Ammon's horn (tissue), 1 donor: ENCODE measurements at regions not wholly inside any gene's neighbourhood (a gene's known extent, or its start where the extent isn't known, plus 50 kb on each side); places are given as distances from the start of the nearest gene placed in this dataset.

Experiments
- DNase-seq: peaks from one replicate; pipeline ENCODE4 v3.0.0-alpha.2; 2016; ENCODE audit warnings: low spot score

DNA sequence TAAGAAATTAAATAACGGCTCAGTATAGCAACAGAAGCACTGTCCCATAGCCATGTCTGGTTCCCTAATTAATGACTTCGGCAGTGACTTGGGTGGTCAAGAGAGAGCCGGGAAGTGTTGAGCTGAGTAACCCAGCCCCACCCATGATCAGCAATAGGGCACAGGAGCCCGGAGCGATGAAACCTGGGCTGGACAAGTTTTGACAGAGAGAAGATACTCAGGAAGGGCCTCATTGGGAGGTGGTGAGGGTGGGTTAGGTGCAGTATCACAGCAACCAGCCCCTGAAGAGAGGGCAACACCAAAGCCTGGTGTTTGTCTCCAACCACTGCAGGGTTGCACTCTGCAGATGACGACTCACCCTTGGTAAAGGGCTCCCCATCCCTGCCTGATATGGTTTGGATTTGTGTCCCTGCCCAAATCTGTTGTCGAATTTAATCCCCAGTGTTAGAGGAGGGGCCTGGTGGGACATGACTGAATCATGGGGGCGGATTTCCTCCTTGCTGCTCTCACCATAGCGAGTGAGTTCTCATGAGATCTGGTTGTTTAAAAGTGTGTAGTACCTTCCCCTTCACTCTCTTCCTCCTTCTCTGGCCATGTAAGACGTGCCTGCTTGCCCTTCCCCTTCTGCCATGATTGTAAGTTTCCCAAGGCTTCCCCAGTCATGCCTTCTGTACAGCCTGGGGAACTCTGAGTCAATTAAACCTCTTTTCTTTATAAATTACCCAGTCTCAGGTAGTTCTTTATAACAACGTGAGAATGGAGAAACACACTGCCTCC, 124.9 kb upstream of the MED13L start:
- DNase-seq: no peak

DNA sequence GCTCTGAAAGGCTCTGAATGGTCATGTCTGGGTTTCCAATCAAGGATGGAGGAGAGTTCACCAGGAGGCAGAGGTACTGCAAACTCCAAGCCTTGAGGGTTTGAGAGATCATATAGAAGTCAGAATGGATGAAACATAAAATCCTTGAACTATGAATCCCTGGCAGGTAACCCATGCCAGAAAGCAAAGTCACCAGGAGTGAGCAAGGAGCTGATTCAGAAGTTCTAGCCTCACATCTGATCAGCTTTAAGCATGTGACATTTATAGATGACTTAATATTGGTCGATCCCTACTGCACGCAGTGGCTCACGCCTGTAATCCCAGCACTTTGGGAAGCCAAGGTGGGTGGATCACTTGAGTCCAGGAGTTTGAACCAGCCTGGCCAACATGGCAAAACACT, 126.1 kb upstream of the MED13L start:
- DNase-seq: no peak

DNA sequence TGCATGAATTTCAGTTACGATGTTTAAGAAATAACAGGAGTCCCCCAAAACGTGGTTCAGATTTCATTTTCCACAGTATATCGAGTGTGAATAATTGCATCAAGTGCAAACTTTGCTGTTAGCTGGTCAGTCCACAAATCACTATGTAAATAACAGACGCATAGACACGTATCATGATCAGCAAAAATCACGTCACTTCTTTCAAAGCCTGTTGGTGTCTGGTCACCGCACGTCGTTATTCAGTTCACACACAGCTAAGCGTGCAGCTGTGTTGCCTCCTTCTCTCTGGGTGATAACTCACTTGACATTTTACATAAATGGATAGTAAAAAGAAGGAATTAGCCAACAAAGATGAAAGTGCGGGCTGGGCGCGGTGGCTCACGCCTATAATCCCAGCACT, 126.8 kb upstream of the MED13L start:
- no peak for DNase-seq

DNA sequence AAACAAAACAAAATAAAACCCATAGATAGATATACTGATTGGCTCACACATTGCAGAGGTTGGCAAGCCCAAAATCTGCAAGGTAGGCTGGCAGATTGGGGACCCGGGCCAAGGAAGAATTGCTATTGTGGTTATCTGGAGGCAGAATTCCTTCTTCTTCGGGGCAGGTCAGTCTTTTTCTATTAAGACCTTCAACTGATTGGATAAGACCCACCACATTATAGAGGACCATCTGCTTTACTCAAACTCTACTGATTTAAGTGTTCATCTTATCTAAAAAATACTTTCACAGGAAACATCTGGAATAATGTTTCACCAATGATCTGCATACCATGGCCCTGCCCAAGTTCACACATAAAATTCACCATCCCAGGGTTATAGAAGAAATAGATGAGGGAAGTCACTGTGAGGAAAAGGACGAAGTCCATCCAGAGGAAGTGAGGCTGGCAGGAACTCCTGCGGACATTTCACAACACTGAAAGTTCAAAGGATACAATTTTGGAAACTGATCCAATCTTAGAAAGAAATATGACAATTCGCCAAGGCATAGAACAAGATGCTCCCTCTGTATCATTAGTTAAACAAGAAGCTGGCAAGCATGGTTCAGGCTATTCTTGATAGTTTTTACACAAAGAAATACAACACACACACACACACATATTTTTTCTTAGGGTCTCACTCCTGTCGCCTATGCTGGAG, 127.6 kb upstream of the MED13L start:
- DNase-seq: no peak

DNA sequence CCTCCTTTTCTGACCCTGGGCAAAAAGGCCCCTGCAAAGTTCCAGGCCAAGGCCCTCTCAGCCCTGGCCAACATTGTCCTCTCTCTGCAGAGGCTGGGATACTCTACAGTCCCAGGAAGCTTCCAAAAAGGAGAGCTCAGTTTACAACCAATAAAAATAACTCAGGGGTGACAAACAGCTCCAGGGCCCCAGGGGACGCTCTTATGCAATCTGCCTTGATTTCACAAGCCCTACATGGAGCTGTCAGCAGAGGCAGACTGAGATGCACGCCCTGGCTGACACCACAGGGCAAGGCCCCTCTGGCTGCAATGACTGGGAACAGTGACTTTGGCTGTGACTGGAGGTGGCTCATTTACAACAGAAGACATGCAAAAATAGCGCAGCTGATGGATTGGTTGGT, 129.0 kb upstream of the MED13L start:
- DNase-seq: peak; percentile 66

DNA sequence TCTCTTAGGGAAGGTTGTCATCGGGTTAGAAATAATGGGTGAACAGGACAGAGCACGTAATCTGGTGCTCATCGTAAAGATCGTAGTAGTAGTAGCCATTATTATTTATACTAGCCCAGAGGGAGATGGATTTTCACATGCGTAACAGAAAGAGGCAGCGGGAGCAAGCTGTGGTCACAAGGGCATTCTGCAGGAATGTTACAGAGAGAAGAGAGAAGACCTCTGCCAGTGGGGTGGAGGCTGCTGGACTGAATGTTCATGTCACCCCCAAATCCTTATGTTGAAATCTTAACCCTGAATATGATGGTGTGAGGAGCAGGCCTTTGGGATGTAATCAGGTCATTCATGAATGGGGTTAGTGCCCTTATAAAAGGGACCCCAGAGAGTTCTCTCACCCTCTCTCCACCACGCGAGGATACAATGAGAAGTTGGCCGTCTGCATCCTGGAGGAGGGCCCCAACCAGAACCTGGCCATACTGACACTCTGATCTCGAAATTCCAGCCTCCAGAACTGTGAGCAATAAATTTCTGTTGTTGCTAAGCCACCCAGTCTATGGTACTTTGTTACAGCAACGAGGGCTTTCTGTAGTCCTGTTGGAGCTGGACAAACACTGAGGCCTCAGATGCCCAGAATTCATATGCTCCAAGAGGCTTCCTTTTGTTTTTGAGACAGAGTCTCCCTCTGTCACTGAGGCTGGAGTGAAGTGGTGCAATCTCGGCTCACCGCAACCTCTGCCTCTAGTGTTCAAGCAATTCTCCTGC, 131.2 kb upstream of the MED13L start:
- no peak for DNase-seq

DNA sequence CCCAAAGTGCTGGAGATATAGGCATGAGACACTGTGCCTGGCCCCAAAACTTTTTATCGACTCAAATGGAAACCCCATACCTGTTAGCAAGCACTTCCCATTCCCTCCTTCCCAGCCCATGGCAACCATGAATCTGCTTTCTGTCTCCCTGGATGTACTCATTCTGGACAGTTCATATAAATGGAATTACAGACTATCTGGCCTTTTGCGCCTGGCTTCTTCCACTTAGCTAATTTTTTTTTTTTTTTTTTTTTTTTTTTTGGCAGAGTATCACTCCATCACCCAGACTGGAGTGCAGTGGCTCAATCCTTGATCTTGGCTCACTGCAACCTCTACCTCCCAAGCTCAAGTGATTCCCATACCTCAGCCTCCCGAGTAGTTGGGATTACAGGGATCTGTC, 134.5 kb upstream of the MED13L start:
- no peak for DNase-seq

DNA sequence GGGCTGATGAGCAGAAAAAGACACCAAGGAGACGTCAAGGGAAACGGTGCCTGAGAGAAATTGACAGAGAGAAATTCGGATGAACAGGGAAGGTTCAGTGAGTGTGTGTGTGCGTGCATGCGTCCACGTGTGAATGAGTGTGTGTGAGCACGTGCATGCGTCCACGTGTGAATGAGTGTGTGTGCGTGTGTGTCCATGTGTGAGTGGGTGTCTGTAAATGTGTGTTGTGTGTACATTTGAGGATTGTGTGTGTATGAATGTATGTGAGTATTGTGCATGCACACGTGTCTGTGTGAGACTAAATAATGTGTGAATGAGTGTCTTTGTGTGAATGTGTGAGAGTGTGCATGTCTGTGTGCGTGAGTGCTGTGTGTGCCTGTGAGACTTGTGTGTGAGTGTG, 137.4 kb upstream of the MED13L start:
- DNase-seq: no peak

DNA sequence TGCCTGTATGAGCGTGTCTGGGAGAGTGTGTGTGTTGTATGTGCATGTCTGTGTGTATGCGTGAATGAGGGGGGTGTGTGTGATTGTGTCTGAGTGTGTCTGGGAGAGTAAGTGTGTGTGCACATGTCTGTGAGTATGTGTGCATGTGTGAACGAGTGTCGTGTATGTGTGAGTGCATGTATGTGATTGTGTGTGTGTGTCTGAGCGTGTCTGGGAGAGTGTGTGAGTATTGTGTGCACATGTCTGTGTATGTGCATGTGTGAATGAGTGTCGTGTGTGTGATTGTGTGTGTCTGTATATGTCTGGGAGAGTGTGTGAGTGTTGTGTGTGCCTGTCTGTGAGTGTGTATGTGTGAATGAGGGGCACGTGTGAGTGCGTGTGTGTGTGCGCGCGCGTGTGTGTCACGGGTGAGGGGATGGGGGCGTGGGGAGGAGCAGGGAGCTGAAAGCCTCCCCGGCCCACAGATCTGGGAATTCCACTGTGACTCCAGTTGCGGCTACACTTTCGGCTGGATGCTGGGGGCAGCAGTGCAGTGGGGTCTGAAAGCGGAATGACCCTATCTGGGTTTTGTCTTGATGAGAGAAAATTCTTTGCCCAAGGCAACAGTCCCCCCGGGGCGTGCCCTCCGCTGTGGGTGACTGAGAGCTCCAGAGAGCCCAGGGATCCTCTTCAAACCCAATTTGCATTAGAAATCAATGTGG, 138.1 kb upstream of the MED13L start:
- DNase-seq: no peak

DNA sequence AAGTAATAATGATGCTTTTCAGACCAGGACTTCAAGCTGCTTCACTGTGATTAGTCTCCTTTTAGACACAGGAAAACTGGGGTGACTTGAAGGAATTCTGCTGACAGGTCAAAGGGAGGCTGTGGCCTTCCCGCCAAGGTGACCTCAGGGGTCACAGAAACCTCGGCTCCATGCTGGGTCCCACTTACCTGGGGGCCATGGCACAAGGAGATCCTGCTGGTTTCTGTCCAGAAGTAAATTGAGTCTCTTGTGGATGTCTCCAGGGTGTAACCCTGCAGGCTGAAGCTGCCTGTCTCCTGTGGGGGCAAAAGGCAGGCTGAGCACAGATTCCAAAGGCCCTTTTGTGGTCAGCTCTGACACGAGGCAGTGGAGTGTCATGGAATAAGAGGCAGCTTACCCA, 138.7 kb upstream of the MED13L start:
- DNase-seq: no peak

DNA sequence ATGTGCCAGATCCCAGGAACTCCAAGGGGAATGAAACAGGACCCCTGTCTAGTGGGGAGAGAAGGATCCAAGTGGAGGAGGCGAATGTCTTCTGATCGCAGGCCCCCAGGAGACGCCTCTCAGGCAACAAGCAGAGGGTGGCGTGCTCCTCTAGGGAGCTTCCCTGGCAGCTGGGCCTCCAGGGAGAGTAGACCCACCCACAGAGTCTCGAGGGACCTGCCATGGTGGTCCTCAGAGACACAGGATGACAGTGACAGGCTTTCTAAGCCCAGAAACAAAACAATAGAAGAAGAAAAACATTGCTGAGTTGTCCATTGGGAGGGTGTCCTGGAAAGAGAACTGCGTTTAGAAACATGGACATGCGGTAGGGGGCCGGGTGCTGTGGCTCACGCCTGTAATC, 140.6 kb upstream of the MAP1LC3B2 start:
- DNase-seq: no peak

DNA sequence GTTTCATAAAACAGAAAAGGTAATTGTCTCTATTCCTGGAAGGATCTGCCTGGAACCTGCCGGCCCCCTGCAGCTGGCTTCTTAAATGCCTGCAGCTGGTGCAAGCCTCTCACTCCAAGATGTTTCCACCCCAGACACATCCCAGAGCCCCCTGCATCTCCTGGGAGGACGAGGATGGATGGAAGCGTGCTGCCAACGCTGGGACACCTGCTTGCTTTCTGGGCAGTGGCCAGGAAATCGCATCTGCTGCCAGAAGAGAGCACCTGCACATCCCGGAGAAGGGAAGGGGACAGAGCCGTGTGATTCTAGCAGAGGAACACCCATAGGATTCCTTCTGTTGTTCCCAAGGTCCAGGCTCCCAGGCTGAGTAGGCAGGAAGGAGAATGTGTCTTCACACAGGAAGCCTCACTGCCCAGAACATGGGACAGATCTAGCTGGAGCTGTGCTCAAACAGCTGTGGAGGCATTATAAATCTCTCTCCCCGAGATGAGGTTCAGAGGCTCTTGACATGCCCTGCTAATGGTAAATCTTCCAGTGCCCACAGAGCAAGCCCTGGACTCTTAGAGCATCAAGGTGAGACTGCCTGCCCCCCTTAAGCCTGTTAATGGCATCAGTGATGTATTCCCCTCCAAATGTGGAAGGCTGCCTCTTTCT, 138.8 kb upstream of the MAP1LC3B2 start:
- DNase-seq: no peak

DNA sequence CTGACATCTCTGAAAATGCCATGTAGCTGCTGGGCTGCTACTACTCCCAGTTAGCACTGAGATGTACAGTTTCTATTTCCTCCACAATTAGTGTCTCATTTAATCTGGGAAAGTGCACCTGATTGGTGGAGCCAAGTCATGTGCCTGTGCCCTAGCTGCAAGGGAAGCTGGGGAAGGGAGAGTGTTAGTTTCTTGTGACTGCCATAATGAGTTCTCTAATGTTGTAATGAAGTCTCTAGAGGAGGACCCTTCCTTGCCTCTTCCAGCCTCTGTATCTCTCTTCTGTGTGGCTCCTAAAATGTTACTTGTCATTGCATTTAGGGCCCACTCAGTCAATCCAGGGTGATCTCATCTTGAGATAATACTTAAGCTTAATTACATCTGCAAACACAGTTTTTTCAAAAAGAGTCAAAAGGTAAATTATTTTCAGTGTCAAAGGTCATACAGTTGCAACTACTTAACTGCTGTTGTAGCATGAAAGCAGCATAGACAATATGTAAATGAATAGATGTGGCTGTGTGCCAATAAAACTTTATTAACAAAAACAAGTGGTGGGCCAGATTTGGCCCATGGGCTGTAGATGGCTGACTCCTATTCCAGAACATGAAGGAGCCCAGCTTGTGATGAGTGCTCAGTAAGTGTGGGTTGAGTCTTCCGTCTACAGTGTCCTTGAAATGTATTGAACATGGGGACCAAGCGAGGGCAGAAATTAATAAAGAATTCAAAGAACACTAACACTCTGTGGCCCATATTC, 137.2 kb upstream of the MAP1LC3B2 start:
- no peak for DNase-seq

DNA sequence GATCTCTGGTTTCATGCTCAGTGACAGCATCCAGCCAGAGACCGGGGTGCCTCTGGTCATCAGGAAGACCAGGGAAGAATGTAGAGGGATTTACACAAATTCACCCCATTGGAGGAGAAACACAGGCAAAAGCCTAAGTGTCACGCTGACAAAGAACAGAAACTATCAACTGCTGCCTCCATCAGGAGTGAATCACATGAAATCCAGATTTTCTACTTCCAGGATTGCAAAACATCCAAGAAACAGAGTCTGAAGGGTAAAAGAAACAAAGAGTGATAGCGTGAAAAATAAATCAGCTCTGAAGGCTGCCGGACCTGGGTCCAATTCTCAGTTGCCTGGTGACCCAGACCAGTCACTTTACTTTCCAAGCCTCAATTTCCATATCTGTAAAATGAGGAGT, 136.1 kb upstream of the MAP1LC3B2 start:
- no peak for DNase-seq

DNA sequence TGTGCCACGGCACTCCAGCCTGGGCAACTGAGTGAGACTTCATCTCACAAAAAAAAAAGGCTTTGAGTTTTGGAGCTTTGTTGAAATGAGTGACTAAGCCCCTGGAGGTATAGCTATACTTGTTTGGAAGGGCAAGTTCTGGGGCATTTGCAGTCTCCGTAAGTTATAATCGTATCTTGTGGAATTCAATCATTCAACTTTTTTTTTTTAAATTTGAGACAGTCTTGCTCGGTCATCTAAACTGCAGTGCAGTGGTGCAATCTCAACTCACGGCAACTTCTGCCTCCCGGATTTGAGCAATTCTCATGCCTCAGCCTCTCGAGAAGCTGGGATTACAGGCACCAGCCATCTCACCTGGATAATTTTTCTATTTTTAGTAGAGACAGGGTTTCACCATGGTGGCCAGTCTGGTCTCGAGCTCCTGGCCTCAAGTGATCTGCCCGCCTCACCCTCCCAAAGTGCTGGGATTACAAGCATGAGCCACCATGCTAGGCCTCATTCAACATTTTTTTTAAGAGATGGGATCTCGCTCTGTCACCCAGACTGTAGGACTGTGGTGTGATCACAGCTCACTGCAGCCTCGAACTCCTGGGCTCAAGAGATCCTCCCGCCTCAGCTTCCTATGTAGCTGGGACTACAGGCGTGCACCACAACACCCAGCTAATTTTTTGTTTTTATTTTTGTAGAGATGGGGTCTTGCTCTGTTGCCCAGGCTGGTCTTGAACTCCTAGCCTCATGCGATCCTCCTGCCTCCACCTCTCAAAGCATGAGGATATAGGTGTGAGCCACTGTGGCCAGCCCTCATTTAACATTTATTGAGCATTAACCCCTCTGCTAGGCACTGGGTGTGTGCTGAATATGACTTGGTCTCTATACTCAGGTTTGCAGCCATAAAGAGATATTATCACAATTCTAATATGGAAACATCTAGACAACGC, 133.7 kb upstream of the MAP1LC3B2 start:
- DNase-seq: no peak

DNA sequence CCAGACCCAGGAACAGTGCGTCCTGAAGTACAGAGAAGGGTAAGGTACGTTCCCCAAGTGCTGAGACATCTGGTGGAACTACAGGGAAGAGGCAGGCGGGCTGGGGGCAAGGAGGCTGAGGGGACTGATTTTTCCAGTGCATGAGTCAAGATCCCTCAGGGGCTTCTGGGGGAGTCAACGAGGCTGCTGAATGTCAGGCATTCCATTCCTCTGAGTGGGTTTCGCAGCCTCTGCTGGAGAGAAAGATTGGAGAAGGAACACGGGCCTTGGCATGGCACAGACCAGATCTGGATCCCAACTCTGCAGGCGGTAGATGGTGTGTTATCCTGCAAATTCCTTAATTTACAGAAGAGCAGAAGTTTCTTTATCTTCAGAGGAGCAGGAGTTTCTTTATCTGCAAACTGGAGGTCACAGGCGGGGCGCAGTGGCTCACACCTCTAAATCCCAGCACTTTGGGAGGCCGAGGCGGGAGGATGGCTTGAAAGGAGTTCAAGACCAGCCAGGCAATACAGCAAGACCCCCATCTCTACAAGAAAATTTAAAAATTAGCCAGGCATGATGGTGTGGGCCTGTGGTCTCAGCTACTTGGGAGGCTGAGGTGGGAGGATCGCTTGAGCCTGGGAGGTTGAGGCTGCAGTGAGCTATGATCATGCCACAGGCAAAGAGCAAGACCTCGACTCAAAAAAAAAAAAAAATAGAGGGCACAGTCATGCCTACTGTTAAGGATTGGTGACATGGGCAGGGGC, 132.6 kb upstream of the MAP1LC3B2 start:
- DNase-seq: no peak

DNA sequence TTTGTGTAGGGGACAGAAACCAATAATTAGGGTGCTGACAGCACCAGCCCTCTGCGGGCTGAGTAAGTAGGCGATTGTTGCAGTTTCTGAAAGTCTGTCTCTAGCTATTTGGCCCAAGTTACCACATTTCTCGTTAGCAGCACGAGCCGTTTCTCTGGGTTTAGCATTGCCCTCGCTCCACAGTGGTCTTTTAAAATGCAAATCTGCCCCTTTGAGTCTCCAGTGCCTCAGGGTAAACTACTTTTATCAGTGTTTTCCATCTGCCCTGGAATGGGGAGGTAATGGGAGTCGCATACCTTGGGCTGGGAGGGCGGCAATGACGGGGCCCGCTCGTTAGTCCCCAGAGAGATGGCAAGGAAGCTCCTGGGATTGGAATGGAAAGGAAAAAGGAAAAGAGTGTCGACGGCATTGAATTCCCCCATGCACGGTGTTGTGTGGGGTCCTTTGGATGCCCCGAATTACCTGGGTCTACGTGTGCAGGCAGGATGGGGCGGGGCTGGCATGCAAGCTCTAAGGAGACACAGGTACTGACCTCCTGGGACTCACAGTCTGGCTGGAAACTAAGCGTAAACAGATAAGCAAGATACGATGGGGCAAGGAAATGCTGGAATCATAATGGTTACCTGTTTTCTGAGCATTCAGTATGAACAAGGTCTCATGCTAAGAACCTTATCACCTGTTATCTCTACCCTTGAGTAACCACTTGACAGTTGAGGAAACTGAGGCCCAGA, 131.8 kb upstream of the MAP1LC3B2 start:
- DNase-seq: no peak

DNA sequence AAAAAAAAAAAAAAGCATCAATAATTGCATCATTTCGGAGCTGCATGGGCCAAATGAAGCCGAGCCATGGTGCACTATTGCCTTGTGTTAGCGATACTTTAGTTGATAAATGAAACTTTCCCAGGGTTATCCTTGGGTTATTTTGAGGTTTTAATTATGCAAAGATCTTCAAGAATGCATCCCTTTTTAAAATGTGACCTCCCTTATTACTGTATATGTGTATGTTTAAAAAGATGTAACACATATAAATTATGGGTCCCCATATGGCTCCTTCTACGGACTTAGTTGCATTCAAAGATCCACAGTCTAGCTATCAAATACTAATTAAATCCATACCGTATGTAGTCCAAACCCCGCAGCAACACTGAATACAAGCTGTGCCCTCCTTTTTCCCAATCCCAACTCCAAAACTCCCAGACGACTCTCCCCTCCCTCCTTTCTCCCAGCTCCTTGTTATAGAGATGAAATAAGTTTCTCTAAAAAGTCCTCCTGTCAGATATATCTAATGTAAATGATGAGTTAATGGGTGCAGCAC, 129.3 kb upstream of the MAP1LC3B2 start:
- DNase-seq: no peak
